ENCODE measurements at regions not wholly inside any gene's neighbourhood (a gene's known extent, or its start where the extent isn't known, plus 50 kb on each side); places are given as distances from the start of the nearest gene placed in this dataset.

GRCh38 chr16:73847090-73847489 is 449.5 kb upstream of the PSMD7 start:
- Histone ChIP-seq H3K79me2 (ENCODE audit: insufficient read depth, low read length) (no peaks in the 10 kb centered on the region), H3K36me3 (ENCODE audit: insufficient read depth, low read length) (no peaks in the 10 kb centered on the region)
- TF ChIP-seq EZH2 (IDR thresholded peaks at IDR 0.05; ENCODE audit: borderline replicate concordance, low read length) (no peak), CTCF (IDR thresholded peaks at IDR 0.05; ENCODE audit: low read length) (no peak)

GRCh38 chr16:73846356-73846755 is 450.3 kb upstream of the PSMD7 start:
- no peak overlapping the region for H3K4me2 ChIP-seq (ENCODE audit: low read length)
- H2AFZ ChIP-seq (ENCODE audit: low read length): no peak overlapping the region
- H3K27ac ChIP-seq (ENCODE audit: low read depth, low read length, poor library complexity, severe bottlenecking): no peak overlapping the region
- no peak overlapping the region for H3K4me3 ChIP-seq (ENCODE audit: low read depth, low read length, poor library complexity, severe bottlenecking)
- no peaks in the 10 kb centered on the region for H3K9me2 ChIP-seq (ENCODE audit: low read depth, low read length)
- TF ChIP-seq CTCF (IDR thresholded peaks at IDR 0.05; ENCODE audit: low read length): peak; percentile 21; the same call in 1 of the 2 replicates
- no peak for TF ChIP-seq EZH2 (IDR thresholded peaks at IDR 0.05; ENCODE audit: borderline replicate concordance, low read length)
- no peaks in the 10 kb centered on the region for H3F3A ChIP-seq (ENCODE audit: insufficient read depth, low read length)
- no peaks in the 10 kb centered on the region for H3K27me3 ChIP-seq (ENCODE audit: insufficient read depth, low read length)
- no peaks in the 10 kb centered on the region for H3K9me3 ChIP-seq (ENCODE audit: low read length)
- H3K9ac ChIP-seq (ENCODE audit: low read length): no peak overlapping the region
- no peaks in the 10 kb centered on the region for H3K4me1 ChIP-seq (ENCODE audit: insufficient read depth, low read length, severe bottlenecking)
- H3K36me3 ChIP-seq (ENCODE audit: insufficient read depth, low read length): no peaks in the 10 kb centered on the region
- H3K79me2 ChIP-seq (ENCODE audit: insufficient read depth, low read length): no peaks in the 10 kb centered on the region
- H4K20me1 ChIP-seq (ENCODE audit: insufficient read depth, low read length): no peaks in the 10 kb centered on the region

More at GRCh38 chr16:73847090-73847489, 449.5 kb upstream of the PSMD7 start:
- H3K27me3 ChIP-seq (ENCODE audit: insufficient read depth, low read length): no peaks in the 10 kb centered on the region
- no peaks in the 10 kb centered on the region for H3K4me1 ChIP-seq (ENCODE audit: insufficient read depth, low read length, severe bottlenecking)
- H3K9me2 ChIP-seq (ENCODE audit: low read depth, low read length): no peaks in the 10 kb centered on the region
- no peaks in the 10 kb centered on the region for H4K20me1 ChIP-seq (ENCODE audit: insufficient read depth, low read length)
- H3K4me2 ChIP-seq (ENCODE audit: low read length): no peak overlapping the region
- H3K27ac ChIP-seq (ENCODE audit: low read depth, low read length, poor library complexity, severe bottlenecking): no peak overlapping the region
- no peaks in the 10 kb centered on the region for H3F3A ChIP-seq (ENCODE audit: insufficient read depth, low read length)
- H2AFZ ChIP-seq (ENCODE audit: low read length): no peak overlapping the region
- no peaks in the 10 kb centered on the region for H3K9me3 ChIP-seq (ENCODE audit: low read length)
- no peak overlapping the region for H3K4me3 ChIP-seq (ENCODE audit: low read depth, low read length, poor library complexity, severe bottlenecking)
- H3K9ac ChIP-seq (ENCODE audit: low read length): no peak overlapping the region

- Histone ChIP-seq H3K4me3 (ENCODE audit: low read depth, low read length, poor library complexity, severe bottlenecking) (no peak overlapping the region), H2AFZ (ENCODE audit: low read length) (no peak overlapping the region), H3F3A (ENCODE audit: insufficient read depth, low read length) (no peaks in the 10 kb centered on the region), H3K9ac (ENCODE audit: low read length) (no peak overlapping the region), H3K27ac (ENCODE audit: low read depth, low read length, poor library complexity, severe bottlenecking) (no peak overlapping the region), H3K9me3 (ENCODE audit: low read length) (no peaks in the 10 kb centered on the region), H3K27me3 (ENCODE audit: insufficient read depth, low read length) (no peaks in the 10 kb centered on the region), H4K20me1 (ENCODE audit: insufficient read depth, low read length) (no peaks in the 10 kb centered on the region), H3K4me2 (ENCODE audit: low read length) (no peak overlapping the region), H3K36me3 (ENCODE audit: insufficient read depth, low read length) (no peaks in the 10 kb centered on the region), H3K79me2 (ENCODE audit: insufficient read depth, low read length) (no peaks in the 10 kb centered on the region), H3K9me2 (ENCODE audit: low read depth, low read length) (no peaks in the 10 kb centered on the region), H3K4me1 (ENCODE audit: insufficient read depth, low read length, severe bottlenecking) (no peaks in the 10 kb centered on the region)
- no peak for TF ChIP-seq EZH2 (IDR thresholded peaks at IDR 0.05; ENCODE audit: borderline replicate concordance, low read length)
- no peak for TF ChIP-seq CTCF (IDR thresholded peaks at IDR 0.05; ENCODE audit: low read length)
Observed at GRCh38 chr16:73846007-73846330, 450.6 kb upstream of the PSMD7 start.
